Vagina (tissue), 2 donors: ENCODE measurements at regions not wholly inside any gene's neighbourhood (a gene's known extent, or its start where the extent isn't known, plus 50 kb on each side); places are given as distances from the start of the nearest gene placed in this dataset.

Source experiments
- CTCF ChIP-seq, 3 experiments: fragments of 450-650 bp in 2 of 3; fragments of 200-600 bp in 1 of 3; sonication (generic) in 1 of 3; IDR thresholded peaks; one replicate each; pipeline ENCODE4 v1.5.1; 2017 to 2019; ENCODE audit warnings: antibody characterized with exemption in 3 of 3, mild to moderate bottlenecking in 2 of 3, moderate library complexity in 2 of 3
- POLR2A ChIP-seq, 2 donors: fragments of 450-650 bp; IDR thresholded peaks; one replicate each; pipeline ENCODE4 v1.6.1; 2017; ENCODE audit warnings: antibody characterized with exemption in 2 of 2, mild to moderate bottlenecking in 2 of 2, moderate library complexity in 2 of 2
- POLR2AphosphoS5 ChIP-seq, 2 donors: sonication (generic); formaldehyde crosslinking; IDR thresholded peaks; one replicate each; pipeline ENCODE4 v1.9.0; 2017; ENCODE audit warnings: antibody characterized with exemption in 2 of 2, mild to moderate bottlenecking in 2 of 2, low read depth in 1 of 2; ENCODE audit not compliant: insufficient read depth in 1 of 2

- TF ChIP-seq CTCF (IDR thresholded peaks at IDR 0.05) (no peak), POLR2A (IDR thresholded peaks at IDR 0.05) (no peak), POLR2AphosphoS5 (IDR thresholded peaks at IDR 0.05; ENCODE audit: insufficient read depth in 1 of 2, low read depth in 1 of 2) (no peak)
Observed at GRCh38 chr6:43963877-43964658, 163.2 kb downstream of the MRPL14 start.
